HG03342 (cell line): ENCODE measurements at regions not wholly inside any gene's neighbourhood (a gene's known extent, or its start where the extent isn't known, plus 50 kb on each side); places are given as distances from the start of the nearest gene placed in this dataset.

Experiments
- ATAC-seq: cut with Tn5 transposase; IDR thresholded peaks from one replicate; pipeline ENCODE4 v1.9.1; 2021; ENCODE audit warnings: mild to moderate bottlenecking, moderate library complexity; ENCODE audit not compliant: unreplicated experiment

DNA sequence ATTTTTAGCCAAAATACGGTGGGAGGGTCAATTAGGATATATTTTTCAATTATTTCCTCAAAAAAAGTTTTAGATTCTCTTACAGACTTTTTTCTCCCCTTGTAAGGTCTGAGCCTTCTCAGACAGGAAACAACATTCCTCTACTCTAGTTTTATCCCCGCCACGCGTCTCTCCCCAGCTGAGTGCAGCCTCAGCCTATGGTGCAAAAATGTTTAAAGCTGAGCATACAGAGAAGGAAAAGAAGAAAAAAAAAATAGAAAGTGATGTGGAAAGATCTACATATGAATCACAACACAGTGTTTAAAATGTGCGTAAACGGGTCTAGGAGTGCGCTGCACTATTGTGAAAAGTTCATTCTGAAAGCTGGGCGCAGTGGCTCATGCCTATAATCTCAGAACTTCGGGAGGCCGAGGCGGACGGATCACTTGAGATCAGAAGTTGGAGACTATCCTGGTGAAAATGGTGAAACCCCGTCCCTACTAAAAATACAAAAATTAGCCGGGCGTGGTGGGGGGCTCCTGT, 159.0 kb downstream of the TRIM27 start:
- no peak for ATAC-seq

- no peak for ATAC-seq
These were observed 157.8 kb downstream of the TRIM27 start for GRCh38 chr6:28765978-28766351.

GRCh38 chr6:28766426-28766825, 157.4 kb downstream of the TRIM27 start:
- ATAC-seq = no peak

- ATAC-seq = no peak
These were observed 156.7 kb downstream of the TRIM27 start for GRCh38 chr6:28767133-28767532.

DNA sequence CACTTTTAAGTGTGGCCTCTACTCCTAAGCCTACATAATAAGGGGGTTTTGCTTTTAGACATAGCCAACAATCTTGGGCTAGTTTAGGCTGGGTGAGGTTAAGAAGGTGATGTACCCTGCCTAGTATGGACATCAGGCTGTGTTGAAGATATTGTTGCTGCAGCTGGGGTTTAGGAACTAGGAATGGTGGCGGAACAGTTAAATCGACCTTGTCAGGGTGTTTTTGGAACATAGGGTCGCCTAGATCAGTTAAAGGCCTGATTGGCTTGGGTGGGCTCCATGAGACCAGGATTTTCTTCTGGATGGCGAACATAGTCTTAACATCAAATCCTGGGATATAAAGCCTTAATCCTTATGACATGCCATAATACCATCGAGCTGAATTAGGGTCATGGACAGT, 156.1 kb downstream of the TRIM27 start:
- no peak for ATAC-seq

GRCh38 chr6:28768187-28768913, 155.4 kb downstream of the TRIM27 start:
- ATAC-seq = no peak

GRCh38 chr6:28769626-28770402, 154.0 kb downstream of the TRIM27 start:
- ATAC-seq = no peak

DNA sequence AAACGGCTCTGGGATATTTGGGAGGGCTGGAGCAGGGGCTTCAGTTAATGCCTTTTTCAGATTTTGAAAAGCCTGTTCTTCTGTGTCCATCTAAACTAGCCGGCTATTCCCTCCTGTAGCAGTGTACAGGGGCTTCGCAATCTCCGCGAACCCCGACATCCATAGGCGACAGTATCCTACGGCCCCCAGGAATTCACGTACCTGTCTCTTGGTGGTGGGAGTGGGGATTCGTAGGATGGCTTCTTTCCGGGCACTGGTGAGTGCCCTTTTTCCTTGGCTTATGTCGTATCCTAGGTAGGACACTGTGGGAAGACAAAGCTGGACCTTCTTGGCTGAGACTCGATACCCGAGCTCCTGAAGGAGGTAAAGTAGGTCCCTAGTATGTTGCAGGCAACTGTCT, 153.1 kb downstream of the TRIM27 start:
- ATAC-seq = no peak

DNA sequence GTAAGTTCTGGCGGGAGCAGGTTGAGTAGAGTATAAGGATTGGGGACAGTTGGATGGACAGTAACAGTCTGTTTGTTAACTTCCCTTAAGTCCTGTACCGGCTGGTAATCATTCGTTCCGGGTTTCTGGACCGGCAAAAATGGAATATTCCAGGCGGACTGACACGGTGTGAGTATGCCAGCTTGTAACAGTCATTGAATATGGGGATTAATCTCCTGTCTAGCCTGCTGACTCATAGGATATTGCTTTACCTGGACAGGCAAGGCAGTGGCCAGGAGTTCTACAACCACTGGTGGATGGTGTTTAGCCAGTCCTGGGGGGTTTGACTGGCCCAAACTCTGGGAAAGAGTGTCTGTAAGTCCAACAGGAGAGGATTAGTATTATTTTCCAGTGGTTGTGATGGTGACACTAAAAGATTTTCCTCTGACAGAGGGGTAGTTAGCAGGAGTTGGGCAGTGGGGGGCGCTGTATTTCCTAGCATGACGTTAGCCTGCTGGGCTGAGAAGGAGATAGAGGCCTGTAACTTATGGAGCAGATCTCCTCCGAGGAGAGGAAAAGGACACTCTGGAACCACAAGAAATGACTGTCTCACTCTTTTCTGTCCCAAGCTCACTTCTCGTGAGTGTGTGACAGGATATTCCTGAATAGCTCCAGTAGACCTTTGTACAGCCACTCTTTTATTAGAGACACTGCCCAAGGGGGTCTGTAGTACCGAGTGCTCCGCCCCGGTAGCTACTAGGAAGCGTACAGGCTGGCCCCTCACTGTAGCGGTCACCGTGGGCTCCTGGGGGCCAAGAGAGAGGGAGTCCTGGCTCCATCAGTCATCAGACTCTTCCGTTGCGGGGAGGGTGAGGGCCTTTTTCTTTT, 152.2 kb downstream of the TRIM27 start:
- ATAC-seq = no peak

GRCh38 chr6:28772480-28773381, 151.1 kb downstream of the TRIM27 start:
- ATAC-seq = no peak

DNA sequence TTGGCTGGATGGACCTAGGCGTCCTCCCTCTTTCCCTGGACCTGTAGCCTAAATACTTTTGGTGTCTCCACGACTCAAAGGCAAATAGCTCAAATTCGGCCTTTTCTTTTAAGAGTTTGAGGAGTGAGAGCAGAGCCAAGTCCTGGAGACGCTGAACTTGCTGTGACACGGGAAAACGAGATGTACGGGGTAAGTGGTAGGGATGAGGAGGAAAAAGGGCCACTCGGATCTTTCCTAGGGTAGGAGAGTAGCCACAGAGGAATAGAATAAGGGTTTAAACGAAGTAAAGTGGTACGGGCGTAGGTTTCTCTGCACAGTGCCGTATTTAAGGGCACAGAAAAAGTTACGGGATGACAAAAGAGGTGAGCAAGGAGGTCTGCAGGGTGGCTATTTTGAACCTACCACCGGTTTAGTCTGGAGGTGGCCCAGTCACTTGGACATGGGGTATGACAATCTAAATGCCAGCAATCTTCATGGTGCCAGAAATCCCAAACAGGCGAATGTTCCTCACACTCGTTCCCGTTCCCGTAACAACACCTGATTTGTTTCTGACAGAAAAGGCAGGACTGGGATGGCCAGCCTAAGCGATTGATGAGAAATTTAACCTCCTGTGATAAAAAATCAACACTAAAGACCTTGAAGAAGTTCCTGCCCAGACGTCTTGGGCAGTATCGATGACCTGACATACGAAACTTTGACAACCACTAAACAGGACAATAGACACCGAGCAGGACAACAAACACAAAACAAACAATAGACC, 149.3 kb downstream of the TRIM27 start:
- no peak for ATAC-seq

DNA sequence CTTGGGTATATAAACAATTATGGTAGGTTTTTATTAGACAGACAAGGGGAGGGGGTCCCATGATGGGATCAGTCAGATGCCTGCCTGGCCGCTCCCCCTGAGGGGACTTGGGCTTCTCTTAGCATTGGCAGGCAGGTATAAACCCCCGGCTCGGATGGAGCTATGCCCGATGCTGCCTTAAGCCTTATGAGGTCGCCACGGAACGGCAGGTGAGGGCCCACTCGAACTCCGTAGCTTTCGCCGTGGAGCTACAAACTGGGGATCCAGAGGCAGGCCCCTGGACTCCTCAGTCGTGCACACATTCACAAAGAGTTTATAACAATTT, 148.8 kb downstream of the TRIM27 start:
- ATAC-seq = no peak

DNA sequence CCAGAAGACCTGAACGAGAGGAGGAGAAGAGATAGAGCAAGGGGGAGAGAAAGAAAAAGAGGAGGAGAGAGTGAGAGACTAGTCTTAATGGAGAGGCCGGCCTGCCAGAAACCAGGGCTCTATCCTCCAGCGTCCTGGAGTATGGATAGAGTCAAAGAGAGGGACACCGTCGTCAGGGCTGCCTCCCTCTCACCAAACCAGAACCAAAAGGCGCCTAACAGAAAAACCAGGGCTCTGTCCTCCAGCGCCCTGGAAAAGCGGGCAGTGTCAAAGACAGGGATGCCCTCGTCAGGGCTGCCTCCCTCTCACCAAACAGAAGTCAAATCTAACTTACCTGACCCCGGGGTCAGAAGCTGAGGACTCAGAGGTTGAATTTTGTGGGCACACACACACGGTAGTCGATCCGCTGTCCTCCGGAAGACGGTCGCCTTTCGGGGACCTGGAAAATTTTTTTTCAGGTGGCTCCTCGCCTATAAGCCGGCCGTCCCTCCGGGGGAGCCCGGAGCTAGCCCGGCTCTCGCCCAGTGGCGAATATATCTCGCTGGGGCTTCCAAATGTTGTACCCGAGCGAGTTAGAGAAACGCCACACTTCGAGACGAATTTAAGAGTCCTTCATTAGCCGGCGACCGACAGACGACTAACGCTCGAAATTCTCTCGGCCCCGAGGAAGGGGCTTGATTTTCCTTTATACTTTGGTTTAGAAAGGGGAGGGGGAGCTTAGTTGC, 148.2 kb downstream of the TRIM27 start:
- no peak for ATAC-seq

DNA sequence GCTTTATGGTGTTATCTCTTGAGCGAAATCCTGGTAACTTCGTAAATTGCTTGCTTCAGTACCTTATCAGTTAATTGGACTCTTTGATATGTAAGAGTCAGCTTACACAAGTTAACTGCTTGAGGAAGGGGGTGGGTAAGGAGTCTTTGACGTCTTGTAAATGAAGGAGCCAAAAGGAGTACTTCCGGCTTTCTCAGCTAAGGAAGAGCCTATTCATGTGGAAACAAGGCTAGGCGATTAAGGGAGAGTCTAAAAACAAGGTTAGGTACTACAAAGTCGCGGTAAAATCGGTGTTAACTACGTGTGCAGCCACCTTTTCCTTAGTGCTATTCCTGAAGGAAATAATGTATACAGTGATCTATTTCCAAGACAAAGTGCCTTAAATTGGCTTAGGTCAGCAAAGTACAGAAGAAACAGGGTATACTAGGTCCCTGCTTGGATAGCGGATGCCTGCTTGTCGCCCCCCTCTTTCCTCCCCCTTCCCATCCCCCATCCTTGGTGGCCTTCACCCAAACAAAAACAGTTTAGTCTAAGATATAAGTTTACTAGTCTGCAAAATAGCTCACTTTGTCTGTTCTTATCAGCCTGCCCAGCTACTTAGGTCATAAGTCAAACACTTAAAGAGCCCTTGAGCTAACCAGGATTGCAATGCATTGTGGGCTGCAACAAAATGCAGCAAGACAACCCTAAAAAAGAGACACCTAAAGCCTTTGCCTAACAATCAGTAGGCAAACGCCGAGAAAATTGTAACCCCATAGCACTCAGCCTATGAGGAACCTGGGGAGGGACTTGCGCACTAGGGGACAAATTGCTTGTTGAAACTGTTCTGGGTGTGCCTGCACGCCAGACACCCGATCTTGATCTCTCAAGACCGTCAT, 147.3 kb downstream of the TRIM27 start:
- ATAC-seq = no peak

DNA sequence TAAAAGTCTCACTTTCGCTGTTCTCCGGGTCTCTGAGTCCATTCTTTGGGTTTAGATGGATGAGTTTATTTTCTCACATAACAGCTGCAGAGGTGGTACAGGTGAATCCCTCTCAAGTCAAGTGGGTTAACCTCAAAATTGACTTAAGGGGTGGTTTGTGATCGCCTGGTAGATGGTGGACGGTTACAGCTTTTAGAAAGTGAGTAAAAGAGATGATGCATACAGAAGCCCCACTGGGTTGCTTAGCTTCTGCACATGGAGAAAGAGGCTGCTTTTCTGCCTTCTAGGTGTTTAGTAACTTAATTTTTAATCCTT, 146.7 kb downstream of the TRIM27 start:
- ATAC-seq = no peak

DNA sequence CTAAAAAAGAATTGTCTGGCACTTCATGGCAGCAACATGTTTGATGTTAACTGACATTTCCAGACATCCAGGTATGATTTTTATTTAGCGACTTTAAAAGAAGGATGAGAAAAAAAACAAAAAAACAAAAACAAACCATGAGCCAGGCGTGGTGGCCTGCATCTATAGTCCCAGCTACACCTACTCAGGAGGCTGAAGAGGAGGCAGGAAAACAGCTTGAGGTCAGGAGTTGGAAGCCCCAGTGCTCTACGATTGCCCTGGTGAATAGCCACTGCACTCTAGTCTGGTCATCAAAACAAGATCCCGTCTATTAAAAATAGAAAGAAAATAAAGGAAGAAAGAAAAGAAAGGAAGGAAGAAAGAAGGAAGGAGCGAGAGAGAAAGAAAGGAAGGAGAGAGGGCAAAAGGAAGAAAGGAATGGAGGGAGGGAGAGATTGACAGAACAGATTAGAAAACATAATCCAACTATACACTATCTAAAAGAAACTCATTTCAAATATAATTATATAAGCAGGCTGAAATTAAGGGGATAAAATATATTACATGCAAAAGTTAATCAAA, 141.6 kb downstream of the TRIM27 start:
- no peak for ATAC-seq

DNA sequence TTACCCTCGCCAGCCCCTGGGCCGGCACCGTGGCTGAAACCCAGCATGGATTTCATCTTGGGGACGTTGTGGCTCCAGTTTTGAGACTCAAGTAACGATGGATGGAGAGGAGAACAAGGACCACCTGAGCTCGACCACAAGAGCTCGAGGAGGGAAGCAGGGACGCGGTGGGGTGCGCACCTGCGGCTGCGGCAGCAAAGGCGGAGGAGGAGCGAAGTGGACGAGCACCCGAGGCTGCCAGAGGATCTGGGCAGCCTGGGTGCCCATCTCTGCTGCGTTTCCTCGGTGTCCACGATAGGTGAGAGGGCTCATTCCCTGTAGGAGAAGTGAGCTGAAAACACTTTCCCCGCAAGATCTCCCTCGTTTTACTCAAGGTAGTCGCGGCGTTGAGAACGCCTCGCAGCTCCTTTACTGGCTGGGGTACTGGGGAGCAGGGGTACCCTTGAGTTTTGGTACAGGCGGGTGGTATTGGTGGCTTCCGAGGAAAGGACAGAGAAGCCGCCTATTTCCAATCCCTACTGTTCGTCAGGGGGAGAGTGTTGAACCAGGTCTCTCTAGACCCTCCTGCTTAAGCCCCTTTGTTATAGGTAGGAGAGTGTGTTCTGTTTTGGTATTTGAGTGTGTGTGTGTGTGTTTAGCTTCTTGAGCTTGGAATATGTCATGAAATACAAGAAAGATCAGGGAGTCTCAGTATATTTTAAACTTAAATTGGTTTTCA, 137.7 kb downstream of the TRIM27 start:
- ATAC-seq = no peak
